ENCODE measurements at regions not wholly inside any gene's neighbourhood (a gene's known extent, or its start where the extent isn't known, plus 50 kb on each side); places are given as distances from the start of the nearest gene placed in this dataset.
"Not testable (repeated sequence)": the region's sequence is repeated elsewhere in the genome, so short reads cannot be mapped to it uniquely, and the experiment has no call there.

DNA sequence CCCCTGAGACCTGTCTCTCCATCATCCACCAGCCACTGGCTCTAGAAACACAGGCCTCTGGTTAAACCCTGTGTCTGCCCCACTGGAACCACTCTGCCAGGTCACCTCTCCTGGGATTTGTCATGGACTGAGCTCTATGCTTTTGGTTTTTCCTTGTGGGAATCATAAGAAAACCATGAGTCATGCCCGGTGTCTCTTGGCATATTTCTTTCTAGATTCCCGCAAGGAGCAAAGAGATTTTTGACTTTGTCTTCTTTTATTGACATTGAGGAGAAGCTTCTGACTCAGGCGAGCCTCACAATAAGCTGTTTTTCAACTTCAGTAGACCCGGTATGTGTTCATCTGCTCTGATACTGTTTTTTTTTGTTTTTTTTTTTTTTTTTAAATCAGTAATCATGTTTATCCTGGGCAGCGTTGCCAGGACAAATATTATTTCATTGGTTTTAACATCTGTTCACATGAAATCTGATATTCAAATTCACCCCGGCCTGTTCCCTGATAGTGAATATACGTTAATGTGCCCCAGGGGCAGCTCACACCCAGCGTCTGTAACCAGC, 207.1 kb downstream of the ACKR3 start:
- DNase-seq = no peak

DNA sequence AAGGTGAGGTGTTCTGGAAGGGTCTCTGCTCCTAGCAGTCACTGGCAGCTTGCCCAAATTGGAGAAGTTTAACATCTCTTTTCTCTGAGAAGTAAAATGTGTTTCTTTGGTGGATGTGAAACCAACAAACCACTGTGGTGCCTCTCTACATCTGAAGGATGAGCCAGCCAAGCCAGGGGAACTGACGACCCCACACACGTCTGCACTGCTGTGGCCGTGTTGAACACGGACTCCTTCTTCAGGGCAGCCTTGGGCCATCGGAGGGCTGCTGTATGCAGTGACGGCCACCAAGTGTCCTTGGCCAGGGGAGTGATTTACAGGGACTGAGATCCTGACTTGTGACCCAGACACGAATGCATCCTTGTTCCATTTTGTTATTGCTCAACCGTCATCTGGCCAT, 207.8 kb downstream of the ACKR3 start:
- DNase-seq = no peak

DNA sequence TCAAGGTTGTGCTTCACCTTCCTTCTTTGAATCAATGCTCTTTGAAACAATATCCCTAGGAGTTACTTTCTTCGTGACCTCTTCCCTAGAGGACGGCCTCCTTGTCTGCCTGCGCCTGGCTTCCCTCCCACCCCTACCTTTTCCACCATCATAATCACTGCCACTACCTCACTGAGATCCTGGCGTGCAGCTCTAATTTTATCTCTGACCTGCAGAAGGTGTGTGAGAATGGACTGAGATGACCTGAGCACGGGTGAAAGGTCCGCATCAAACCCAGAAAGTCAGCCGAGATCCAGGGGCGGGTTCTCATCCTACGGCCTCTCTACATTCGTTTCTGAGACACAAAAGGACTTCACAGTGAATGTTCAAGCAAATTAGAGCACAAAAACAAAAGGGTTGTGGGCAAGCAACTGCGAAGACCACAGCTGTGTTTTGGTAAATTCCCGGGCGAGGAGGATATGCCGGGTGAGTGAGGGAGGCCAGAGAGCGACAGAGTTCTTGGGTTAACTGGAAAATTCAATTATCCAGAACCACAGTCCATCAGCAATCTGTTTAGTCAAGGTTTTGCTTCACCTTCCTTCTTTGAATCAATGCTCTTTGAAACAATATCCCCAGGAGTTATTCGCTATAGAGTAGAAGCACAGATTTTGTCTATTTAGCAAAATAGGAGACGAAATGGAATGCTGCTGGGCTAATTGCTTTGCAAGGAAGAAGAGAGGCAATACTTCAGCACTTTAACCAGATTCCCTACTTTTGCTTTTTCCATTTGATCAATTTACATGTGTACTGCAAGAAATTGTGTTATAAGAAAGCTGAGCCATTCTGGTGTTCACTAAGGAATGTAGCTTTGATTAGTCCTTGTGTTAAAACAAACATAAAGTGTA, 212.6 kb downstream of the ACKR3 start:
- DNase-seq = no peak

DNA sequence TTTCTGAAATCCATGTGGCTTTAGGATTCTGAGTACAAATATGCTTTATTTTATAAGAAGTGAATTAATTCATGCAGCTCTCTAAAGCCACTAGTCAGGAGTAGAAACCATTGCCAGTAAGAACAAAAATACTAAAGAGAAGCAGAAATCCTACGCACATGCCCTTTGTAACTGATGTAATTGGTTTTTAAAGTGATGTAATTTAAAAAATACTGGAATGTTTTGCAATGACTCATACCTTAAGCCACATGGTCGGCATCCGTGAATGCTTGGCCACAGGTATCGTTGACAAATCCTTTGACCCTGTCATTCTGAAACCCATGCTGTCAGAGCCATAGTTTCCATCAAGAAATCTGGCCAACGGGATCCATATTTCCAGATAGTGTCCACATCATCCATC, 213.3 kb downstream of the ACKR3 start:
- DNase-seq = no peak

DNA sequence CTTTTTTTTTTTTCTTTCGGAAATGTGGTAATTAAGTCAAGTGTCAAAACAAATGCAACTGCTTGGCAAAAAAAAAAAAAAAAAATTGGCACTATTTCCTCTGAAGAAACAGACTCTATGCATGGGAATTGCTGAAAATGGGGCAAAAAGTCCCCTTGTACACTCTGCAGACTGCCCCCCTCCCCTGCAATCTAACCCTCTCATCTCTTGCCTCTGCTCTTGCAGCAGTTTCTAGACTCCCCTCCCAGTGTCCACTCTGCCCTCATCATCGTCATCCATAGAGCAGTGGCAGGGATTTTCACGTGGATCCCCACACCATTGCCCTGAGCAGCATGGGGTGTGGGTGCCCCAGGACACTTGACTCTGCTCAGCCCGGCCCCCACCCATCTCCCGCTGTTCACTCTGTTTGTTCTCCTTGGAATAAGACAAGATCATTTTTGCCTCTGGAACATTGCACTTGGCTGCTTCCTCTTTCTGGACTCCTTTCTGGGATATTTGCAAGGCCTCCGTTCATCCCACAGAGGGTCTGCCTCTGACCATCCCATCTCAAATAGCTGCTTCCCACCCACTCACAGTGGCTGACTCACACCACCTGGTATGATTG, 213.9 kb downstream of the ACKR3 start:
- DNase-seq = no peak

DNA sequence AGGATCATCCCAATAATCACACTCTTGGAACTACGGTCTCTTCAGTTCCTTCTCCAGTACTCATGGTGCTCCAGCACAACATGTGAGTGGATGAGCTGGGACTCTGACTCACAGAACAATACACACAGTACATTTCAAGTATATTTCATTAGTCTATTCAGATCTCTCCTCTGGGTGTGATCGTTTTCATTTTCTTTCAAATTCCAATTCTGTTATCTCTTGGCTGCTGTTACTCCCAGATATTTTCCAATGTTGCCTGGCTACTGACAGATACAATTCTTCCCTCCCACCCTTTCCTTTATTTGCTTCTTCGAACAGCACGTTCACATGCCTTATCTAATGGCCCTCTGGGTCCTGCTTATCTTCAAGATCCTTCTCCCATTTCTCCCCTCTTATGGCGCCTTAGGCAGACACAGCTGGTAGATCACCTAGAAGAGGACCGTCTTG, 216.0 kb downstream of the ACKR3 start:
- no peak for DNase-seq

DNA sequence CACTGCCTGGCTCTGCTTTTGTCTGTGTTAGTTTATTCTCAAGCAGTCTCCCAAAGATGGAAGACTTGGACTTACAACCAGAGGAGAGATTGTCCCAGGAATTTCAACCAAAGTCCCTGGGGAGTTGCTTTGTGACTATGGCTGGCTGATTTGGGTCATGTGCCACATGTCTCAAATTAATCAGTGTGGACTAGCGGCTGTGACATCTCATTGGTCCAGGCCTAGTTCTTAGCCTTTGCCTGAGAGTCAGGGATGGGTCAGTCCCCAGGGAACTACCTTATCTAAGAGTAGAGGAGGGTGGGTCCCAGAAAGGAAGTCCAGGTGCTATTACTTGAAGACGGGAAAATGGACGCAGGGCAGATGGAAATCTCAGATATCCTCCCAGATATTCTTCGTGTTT, 217.1 kb downstream of the ACKR3 start:
- DNase-seq = no peak

DNA sequence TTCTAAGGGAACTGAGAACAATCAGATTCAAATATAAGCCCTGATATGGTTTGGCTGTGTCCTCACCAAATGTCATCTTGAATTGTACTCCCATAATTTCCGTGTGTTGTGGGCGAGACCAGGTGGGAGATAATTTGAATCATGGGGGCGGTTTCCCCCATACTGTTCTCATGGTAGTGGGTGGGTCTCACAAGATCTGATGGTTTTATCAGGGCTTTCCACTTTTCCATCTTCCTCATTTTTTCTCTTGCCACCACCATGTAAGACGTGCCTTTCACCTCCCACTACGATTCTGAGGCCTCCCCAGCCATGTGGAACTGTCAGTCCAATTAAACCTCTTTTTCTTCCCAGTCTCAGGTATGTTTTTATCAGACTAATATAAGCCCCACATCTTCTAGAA, 217.8 kb downstream of the ACKR3 start:
- not testable (repeated sequence) for DNase-seq

DNA sequence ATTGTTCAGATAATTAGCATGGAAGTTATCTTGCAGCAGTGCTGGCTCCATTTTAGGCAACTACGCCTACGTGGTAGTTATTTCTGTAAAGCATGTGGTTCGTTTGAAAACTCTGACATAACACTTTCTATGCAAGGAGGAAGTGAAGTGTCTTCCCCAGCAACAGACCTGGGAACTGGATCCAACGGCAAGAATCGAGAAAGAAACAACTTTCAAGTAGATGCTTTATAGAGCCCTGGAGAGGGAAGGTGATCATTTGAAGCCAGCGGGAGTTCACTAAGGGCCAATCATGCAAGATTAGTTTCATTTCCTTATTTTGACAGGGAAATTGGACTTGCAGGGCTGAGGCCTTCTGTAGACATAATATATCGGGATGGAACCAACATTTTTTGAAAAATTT, 218.3 kb downstream of the ACKR3 start:
- DNase-seq = no peak

DNA sequence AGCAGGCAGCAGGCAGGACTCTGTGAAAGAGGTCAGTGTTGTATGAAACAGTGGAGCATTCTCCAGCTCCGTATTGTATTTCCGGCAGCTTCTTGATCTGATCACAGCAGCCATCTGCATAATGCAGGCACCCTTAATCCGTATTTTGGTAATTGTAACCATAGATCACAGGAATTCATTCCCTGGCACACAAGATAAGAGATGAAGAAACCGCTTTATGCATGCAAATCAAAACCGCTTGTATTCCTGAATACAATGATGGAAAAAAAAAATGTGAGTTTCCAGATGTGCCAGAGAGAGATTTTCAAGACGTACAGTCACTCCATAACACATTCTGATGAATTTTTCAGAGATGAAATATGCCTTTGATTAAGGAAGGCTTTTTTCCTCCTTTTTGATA, 221.3 kb downstream of the ACKR3 start:
- DNase-seq = no peak

DNA sequence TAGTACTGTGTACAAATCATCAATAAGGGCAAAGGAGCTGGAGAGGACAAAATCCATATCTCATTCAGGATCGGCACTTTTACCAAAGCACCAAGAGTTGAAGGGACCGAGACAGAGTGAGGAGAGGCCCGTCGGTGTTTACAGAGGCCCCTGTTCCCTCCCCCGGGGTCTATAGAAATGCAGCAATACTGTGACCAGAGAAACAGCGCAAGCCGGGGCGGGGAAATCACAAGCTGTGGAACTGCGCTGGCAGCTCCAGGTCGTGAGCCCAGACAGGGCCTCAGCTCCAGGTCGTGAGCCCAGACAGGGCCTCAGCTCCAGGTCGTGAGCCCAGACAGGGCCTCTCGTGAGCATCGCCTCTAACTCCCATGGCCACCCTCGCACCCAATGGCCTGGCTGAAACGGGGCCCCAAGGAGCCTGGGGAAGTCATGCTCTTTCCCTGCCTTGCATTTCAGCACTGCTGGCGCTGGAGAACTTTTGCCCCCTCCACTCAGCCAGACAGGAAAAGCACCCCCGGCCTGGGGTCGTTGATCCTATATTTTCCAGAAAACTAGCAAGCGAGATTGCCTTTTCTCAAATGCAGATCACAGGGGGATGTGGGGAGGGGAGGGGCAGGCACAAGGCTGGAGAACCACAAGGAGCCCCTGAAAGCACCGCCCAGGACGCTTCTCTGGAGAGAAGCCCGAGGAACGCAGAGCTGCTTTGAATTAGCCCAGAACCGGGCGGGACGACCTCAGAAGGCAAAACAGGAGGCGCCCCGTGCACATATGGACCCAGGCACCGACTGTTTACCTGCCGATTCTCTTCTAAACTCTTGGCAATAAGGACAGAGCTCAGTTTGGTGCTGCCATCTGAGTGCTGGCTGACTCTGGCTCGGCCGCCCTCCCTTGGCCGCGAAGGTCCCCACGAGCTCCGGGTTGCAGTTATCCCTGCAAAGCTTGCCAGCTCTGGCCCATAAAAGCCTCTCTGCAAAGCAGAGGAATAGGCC, 223.7 kb downstream of the ACKR3 start:
- no peak for DNase-seq

DNA sequence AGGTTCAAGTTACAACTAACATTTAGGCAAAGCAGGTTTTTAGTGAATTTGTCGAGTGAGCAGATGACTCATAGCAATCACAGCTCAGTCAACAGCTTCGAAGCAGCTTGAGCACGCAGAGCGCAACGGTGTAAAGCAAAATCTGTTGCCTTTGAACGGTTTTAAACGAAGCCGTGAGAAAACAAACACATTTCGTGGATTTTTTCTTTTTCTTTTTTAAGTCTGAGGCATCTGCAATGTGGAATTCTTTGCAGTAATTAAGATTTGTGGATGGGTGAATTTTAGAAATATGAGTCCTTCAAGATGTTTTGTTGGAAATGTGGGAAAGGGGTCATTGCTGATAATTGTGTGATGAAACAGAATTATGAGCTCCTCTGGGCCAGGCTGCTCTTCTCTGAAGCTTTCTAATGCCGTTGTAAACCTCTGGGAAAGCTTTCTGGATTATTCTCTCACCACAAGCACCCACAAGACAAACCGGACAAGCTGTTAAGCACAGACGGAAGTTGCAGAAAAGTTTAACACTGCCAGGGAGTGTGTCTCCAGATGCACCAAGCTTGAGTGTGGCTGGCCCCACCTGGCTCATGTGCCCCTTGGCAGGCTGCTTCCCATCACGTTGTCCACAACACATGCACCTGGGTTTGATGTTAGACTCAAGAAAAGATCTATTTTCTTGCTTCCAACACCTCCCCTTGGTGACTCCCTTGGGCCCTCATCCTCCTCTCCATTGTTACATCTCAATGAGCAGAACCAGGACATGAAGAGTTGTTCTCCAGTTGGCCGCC, 224.7 kb downstream of the ACKR3 start:
- DNase-seq = no peak

DNA sequence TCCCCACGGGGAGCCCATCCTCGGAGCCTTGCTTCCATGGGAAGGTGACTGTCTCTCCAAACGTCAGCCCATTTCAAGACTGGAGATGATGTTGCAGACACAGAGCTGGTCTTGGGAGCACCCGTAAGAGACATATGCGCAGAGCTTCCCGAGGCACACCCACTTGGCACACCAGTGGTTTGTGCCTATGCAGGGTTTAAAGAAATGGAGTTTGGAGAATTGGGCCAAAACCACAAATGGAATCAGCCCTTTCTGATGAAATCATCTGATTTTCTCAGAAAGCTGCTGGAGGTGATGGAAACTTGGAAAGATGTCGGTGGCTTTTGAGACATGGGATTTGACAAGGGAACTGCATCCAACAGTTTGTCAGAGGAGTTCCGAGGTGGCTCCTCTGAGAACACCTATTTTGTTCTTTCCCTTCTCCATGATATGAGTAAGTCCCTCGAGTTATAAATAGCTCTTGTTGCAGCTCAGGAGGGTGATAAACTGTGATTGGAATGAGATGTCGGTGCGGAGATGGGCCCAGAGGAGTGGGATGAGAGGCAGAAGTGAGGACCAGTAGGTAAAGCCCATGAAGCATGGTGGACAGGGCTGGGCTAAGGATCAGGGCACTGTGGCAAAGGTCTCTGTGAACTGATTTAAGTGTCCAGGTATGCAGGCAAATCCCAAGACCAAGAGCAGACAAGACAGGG, 225.7 kb downstream of the ACKR3 start:
- no peak for DNase-seq

DNA sequence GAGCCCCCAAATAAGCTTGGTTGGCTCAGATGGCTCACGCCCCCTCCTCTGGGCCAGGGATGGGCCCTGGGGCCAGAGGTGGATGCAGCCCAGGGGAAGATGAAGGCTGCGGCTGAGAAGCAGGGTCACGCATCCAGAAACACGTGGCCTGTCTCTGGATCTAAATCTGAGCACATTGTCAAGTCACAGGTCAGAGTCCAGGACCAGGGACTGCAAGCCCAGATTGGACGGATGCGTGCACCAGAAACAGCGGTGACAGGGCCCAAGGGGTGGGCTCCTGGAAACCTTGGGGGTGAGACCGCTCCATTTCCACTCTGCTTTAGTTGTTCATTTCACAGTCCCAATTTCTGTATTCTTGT, 226.2 kb downstream of the ACKR3 start:
- DNase-seq = no peak

DNA sequence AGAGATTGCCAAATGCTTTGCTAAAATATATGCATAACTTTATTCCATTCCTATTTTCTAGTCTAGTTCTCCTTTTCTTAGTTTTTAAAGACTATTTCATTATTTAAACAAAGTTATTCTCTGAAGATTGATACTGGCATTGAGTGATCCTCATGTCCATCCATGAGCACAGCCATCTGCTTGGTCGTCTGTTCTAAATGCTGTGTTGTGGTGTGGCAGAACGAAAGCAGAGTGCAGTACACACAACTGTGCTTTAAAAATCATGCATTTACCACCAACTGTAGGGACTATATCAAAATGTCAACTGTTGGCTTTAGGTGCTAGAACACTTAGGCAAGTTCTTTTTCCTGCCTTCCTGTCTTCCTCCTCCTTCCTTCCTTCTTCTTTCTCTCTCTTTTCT, 226.6 kb downstream of the ACKR3 start:
- no peak for DNase-seq

DNA sequence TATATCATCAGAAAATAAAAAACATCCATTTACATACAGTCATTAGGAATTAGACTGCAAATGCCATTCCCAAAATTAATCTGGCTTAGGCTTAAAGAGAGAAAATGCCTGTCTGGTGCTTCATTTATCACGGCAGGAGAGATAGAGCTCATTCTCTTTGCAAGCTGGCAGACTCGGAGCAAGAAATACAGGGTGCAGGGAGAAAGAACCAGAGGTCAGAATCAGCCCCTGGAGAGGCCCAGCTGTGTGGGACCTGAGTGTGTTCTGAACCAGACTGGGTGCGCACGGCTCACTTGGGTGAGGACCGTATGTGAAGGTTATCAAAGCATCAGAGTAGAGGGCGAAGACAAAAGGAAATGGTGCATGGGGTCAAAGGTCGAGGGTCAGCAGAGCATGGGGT, 227.8 kb downstream of the ACKR3 start:
- DNase-seq = no peak

DNA sequence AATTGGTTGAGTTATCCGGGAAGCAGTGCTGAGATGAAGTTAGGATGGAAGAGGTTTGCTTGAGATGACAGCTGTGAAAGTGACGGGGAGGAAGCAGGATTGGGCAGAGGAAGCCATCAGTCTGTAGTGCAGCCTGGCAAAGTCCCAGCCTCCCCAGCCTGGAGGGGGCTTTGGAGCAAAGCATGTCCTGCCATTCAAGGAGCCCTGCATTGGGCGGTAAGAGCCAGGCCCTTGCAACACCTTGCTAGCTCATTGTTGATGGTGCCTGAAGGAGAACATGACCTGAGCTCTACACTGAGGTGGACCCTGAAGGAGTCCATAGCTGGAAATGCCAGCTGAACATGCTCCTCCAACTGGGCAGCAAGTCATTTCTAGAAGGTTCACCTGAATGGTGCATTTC, 228.9 kb downstream of the ACKR3 start:
- no peak for DNase-seq

DNA sequence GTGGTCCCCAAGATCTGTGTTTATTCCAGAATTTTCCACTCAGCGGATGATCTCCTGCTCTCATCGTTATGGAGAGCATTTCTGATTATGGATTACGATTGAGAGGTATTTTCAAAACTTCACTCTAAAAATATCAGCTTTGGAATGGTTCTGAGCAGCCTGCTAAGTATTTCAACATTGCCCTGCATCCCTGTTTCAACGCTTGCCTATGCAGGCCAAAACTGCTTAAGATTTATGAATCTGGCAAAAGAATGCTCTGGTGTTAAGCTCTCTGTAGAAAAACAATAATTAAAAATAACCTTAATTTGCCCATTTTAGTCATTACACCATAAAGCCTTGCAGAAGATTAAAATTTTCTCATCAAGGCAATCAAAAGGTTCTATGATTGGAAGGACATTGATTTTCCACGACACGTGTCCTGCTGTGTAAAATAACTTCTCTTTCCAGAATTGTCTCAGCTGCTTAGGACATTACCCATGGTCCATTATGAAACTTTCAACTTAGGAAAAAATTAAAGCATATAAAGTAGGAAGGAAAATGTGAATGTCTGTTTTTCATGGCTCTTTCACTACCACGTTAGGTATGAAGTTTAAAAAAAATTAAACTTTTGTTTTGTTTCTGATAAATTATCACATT, 229.9 kb downstream of the ACKR3 start:
- DNase-seq = no peak

DNA sequence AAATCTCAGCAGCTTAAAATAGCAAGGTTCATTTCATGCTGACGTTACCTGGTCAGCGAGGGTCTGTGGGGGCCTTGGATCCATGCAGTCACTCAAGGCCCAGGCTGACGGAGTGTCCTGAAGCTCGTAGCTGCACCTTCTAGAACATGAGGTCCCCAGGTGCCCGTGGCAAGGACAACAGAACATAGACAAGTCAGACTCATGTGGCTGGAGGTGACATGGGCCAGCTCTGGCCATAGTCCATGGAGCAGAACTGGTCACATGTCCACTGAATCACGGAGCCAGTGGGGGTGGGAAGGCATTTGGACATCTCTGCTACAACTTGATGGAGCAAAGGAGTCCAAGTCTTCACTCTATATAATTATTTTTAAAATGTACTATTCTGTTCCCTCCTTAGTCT, 233.2 kb downstream of the ACKR3 start:
- DNase-seq = no peak

DNA sequence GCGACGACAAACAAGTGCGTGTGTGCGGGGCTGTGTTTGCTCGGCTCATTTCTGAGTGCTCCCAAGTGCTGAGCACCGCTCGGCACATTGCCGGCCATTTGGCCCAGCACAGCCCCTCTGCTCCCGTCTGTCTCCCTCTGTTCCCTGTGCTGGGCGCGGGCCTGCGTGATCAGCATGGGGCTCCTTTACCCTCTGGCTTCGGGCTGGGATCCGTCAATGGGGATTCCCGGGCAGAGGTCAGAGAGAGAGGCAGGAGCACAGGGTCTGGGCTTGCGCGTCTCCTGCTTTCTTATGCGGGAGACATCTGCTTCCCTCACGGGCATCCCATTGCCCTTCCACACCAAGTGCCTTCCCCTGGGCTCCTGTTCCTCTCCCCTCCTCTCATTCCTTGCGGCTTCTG, 234.0 kb downstream of the ACKR3 start:
- no peak for DNase-seq
